ENCODE measurements at regions not wholly inside any gene's neighbourhood (a gene's known extent, or its start where the extent isn't known, plus 50 kb on each side); places are given as distances from the start of the nearest gene placed in this dataset.

DNA sequence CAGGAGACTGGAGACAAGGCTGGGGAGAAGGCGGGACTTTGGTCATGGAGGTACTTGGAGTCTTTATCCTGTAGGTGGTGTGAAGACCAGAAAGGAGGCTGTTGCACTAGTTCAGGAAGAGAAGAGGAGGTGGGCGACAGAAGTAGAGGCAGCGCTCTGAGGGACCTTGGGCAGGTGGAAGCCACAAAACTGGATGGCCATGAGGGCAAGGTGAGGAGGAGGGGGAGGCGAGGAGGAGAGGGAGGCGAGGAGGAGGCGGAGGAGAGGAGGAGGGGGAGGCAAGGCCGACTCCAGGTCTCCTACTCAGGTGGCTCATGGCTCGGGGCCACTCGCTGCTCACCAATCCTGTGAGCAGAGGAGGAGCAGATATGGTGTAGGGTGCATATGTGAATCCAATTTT lies 125.6 kb downstream of the RPLP1 start:
- no peaks in the 10 kb centered on the region for H3K36me3 ChIP-seq (ENCODE audit: control insufficient read depth in 2 of 2, insufficient read depth in 2 of 2, low read length in 2 of 2)
- no peak overlapping the region for H3K27ac ChIP-seq (ENCODE audit: low read length)
- no peak overlapping the region for H3K4me3 ChIP-seq (ENCODE audit: low read length in 2 of 2)
- no peak overlapping the region for H3K9ac ChIP-seq (ENCODE audit: low read length in 2 of 2)
- no peaks in the 10 kb centered on the region for H3K4me1 ChIP-seq (ENCODE audit: control insufficient read depth, insufficient read depth, low read length)
- peaks cover 6 to 7% of the 10 kb centered on the region in 2 donors for H3K27me3 ChIP-seq (ENCODE audit: control insufficient read depth in 1 of 2, insufficient read depth in 2 of 2, low read length in 2 of 2)
- H3K9me3 ChIP-seq (ENCODE audit: control insufficient read depth in 2 of 2, low read length in 2 of 2), result no peaks in the 10 kb centered on the region

DNA sequence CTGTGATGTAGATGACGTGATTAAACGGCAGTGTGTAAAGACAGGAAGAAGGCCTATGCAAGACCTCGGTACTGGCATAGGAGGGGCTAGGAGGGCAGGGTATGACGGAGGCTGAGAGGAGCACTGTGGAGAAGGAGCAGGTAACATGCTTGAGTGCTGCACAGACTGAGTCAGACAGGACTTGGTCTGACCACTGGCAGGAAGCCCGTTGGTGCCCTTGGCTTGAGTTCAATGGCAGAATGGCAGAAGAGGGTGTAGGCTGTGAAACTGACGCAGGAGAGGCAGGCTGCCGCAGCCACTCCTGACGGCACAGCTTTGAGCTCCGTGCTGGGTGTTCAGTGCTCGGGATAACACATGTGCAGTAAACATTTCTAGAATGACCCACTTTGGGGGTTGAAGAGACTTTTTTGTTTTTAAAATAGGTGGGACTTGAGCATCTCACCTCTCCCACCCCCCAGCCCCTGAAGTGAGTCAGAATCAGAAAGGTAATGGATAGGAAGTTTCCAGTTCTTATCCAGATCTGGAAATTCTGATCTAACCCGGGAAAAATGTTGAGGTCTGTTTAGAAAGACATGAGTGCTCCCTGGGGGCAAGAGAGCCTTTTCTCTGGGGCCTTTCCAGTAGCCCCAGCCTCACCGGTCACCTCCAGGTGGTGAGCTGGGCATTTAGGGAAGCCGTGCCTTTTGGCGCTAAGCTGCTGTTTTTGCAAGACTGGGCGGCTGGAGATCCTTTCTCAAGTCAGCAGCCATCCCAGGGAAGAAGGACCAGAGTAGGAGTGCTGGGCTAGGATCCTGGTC lies 126.4 kb downstream of the RPLP1 start:
- Histone ChIP-seq H3K27me3 (ENCODE audit: control insufficient read depth in 1 of 2, insufficient read depth in 2 of 2, low read length in 2 of 2) (peaks cover 6% of the 10 kb centered on the region in 2 donors), H3K36me3 (ENCODE audit: control insufficient read depth in 2 of 2, insufficient read depth in 2 of 2, low read length in 2 of 2) (no peaks in the 10 kb centered on the region), H3K4me1 (ENCODE audit: control insufficient read depth, insufficient read depth, low read length) (no peaks in the 10 kb centered on the region), H3K9me3 (ENCODE audit: control insufficient read depth in 2 of 2, low read length in 2 of 2) (no peaks in the 10 kb centered on the region), H3K4me3 (ENCODE audit: low read length in 2 of 2) (no peak overlapping the region), H3K27ac (ENCODE audit: low read length) (no peak overlapping the region), H3K9ac (ENCODE audit: low read length in 2 of 2) (no peak overlapping the region)

DNA sequence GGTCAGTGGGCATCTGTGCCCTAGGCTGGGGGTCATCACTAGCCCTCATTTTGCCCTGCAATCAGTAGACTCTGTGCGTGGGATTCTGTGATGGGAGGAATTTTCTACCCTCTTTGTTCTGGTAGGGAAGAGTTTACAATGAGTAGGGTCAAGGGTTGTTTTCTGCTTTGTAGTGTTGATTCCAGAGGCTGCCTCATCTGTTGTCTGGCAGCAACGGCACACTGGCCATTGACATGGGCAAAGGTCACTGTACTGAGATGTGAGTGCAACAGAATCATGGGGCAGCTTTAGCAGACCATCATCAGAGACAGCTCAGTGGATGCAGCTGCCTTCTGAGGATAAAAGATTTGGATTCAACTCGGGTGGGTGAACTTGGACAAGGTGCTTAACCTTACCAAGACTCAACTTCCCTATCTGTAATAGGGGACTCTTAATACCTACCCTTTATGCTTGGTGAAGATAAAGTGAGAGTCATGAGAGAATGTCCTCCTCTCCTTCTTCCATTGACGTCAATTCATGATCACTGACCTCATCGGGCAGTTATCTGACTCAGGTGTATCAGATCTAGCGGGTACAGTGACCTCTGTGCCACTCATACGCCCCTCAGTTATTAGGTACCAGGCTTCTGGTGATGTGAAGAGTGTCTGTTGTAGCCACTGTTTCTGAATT lies 127.5 kb downstream of the RPLP1 start:
- H3K27me3 ChIP-seq (ENCODE audit: control insufficient read depth in 1 of 2, insufficient read depth in 2 of 2, low read length in 2 of 2), result peaks cover 6% of the 10 kb centered on the region in 2 donors
- H3K4me1 ChIP-seq (ENCODE audit: control insufficient read depth, insufficient read depth, low read length), result no peaks in the 10 kb centered on the region
- no peak overlapping the region for H3K27ac ChIP-seq (ENCODE audit: low read length)
- no peaks in the 10 kb centered on the region for H3K9me3 ChIP-seq (ENCODE audit: control insufficient read depth in 2 of 2, low read length in 2 of 2)
- H3K36me3 ChIP-seq (ENCODE audit: control insufficient read depth in 2 of 2, insufficient read depth in 2 of 2, low read length in 2 of 2), result no peaks in the 10 kb centered on the region
- H3K4me3 ChIP-seq (ENCODE audit: low read length in 2 of 2), result no peak overlapping the region
- H3K9ac ChIP-seq (ENCODE audit: low read length in 2 of 2), result no peak overlapping the region

DNA sequence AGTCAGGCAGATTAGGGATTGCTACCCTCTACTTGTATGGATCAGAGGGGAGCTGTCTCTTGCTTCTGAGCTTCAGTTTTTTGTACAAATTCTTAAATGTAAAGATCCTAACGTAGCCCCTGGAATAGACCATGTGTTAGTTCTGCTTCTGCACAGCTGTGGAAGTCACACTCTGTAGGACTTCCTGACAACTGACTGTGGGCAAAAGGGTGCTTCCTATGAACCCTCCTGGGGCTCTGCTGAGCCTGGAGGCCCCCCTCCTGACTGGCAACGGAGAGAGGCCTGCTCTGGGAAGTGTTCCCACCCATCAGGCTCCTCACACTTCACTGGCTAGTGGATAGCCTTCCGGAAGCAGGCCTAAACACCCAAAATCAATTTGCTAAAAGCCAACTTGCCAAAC lies 131.0 kb downstream of the RPLP1 start:
- Histone ChIP-seq H3K36me3 (ENCODE audit: control insufficient read depth in 2 of 2, insufficient read depth in 2 of 2, low read length in 2 of 2) (no peaks in the 10 kb centered on the region), H3K4me3 (ENCODE audit: low read length in 2 of 2) (no peak overlapping the region), H3K4me1 (ENCODE audit: control insufficient read depth, insufficient read depth, low read length) (no peaks in the 10 kb centered on the region), H3K9me3 (ENCODE audit: control insufficient read depth in 2 of 2, low read length in 2 of 2) (peaks cover 0 to 3% of the 10 kb centered on the region in 2 donors), H3K9ac (ENCODE audit: low read length in 2 of 2) (no peak overlapping the region), H3K27ac (ENCODE audit: low read length) (no peak overlapping the region), H3K27me3 (ENCODE audit: control insufficient read depth in 1 of 2, insufficient read depth in 2 of 2, low read length in 2 of 2) (peaks cover 0 to 4% of the 10 kb centered on the region in 2 donors)

DNA sequence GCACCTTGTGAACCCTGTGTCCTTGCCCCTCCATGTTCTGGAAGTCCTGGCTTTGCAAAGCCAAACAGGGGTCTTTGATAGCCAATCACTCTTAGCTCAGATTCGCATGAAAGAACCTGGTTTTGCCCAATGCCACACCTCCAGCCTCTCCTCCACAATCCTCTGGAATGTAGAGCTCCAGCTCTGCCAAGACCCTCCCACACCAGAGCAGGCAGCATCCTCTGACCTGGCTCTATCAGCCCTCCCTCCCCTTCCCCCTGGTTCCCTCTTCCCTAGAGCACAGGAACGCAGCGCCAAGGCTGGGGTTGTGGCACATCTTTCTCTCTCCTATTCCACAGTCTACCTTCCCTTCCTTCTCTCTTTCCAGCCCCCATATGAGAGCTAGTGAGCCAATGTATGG lies 133.3 kb downstream of the RPLP1 start:
- Histone ChIP-seq H3K4me1 (ENCODE audit: control insufficient read depth, insufficient read depth, low read length) (no peaks in the 10 kb centered on the region), H3K4me3 (ENCODE audit: low read length in 2 of 2) (no peak overlapping the region), H3K9ac (ENCODE audit: low read length in 2 of 2) (no peak overlapping the region), H3K27me3 (ENCODE audit: control insufficient read depth in 1 of 2, insufficient read depth in 2 of 2, low read length in 2 of 2) (peaks cover 0 to 5% of the 10 kb centered on the region in 2 donors), H3K36me3 (ENCODE audit: control insufficient read depth in 2 of 2, insufficient read depth in 2 of 2, low read length in 2 of 2) (no peaks in the 10 kb centered on the region), H3K27ac (ENCODE audit: low read length) (no peak overlapping the region), H3K9me3 (ENCODE audit: control insufficient read depth in 2 of 2, low read length in 2 of 2) (peaks cover 0 to 3% of the 10 kb centered on the region in 2 donors)

DNA sequence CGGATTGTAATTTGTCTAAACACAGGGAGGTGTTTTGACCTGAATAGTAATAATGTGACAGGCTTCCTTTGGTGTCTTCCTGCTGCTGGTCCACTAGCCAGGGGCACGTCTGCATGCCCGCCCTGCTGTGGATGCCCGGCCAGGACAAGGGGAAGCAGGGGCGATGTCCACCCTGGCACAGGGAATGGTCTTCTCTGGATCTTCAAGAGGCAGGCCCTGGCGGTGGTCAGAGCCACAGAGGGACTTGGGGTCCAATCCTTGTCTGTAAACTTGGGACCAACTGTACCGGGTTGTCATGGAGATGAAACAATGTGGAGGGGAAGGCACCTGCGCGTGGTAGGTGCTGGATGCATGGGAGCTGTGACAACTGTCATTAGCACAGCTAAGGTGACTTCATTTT lies 134.1 kb downstream of the RPLP1 start:
- H3K27ac ChIP-seq (ENCODE audit: low read length), result no peak overlapping the region
- H3K36me3 ChIP-seq (ENCODE audit: control insufficient read depth in 2 of 2, insufficient read depth in 2 of 2, low read length in 2 of 2), result no peaks in the 10 kb centered on the region
- peaks cover 0 to 2% of the 10 kb centered on the region in 2 donors for H3K27me3 ChIP-seq (ENCODE audit: control insufficient read depth in 1 of 2, insufficient read depth in 2 of 2, low read length in 2 of 2)
- no peak overlapping the region for H3K9ac ChIP-seq (ENCODE audit: low read length in 2 of 2)
- H3K4me3 ChIP-seq (ENCODE audit: low read length in 2 of 2), result no peak overlapping the region
- no peaks in the 10 kb centered on the region for H3K4me1 ChIP-seq (ENCODE audit: control insufficient read depth, insufficient read depth, low read length)
- H3K9me3 ChIP-seq (ENCODE audit: control insufficient read depth in 2 of 2, low read length in 2 of 2), result peaks cover 0 to 3% of the 10 kb centered on the region in 2 donors

DNA sequence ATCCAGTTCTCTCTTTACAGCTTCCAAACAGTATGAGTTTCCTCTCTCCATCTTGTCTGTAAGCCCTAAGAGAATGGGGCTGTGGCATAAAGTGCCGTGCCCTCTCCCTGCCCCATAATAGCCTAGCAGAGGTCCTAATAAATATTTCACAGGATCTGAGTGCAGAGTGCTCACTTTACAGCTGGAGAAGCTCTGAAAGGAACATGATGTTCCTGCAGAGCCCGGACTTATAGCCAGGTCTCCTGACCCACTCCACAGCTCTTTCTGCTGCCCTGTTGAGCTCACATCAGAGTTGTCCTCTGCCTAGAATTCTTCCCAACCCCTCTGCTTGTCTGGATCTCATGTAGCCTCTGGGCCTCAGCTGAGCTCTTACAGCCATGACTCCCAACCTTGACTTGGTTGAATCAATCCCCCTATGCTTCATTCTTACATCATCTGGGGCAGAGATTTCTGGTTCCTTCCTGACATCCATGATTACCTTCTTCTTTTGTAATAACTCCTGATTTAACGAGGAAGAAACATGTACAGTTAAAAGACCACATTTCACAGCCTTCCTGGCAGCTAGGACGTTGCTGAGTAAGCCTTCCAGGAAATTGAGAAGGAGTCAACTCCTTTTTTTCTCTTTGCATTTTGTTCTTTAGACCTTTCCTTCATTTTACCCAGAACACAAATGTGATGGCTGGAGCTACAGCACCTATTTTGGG lies 135.3 kb downstream of the RPLP1 start:
- Histone ChIP-seq H3K27ac (ENCODE audit: low read length) (no peak overlapping the region), H3K9me3 (ENCODE audit: control insufficient read depth in 2 of 2, low read length in 2 of 2) (peaks cover 0 to 3% of the 10 kb centered on the region in 2 donors), H3K4me1 (ENCODE audit: control insufficient read depth, insufficient read depth, low read length) (no peaks in the 10 kb centered on the region), H3K4me3 (ENCODE audit: low read length in 2 of 2) (no peak overlapping the region), H3K9ac (ENCODE audit: low read length in 2 of 2) (no peak overlapping the region), H3K27me3 (ENCODE audit: control insufficient read depth in 1 of 2, insufficient read depth in 2 of 2, low read length in 2 of 2) (peaks cover 0 to 2% of the 10 kb centered on the region in 2 donors), H3K36me3 (ENCODE audit: control insufficient read depth in 2 of 2, insufficient read depth in 2 of 2, low read length in 2 of 2) (no peaks in the 10 kb centered on the region)

DNA sequence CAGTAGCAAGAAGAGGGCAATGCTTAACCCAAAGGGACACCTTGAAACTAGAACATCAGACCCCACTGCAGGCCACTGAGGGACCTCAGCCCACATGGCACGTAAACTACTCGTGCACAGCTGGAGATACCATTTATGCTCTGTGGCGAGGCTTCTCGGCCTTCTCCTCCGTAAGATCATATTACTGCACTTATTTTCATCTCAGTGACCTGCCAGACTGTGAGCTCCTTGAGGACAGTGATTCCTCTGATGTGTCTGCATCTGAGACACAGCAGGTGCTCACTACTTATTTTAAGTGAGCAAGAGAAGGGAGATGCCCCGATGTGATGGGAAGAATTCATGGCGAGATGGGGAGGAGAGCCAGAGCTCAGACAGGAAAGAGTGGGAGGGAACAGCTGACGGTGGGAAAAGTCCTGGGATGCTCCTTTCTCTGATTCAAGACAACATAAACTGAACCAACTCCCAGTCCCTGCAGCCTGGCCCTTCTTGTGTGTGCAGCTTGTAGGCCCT lies 137.6 kb downstream of the RPLP1 start:
- Histone ChIP-seq H3K4me1 (ENCODE audit: control insufficient read depth, insufficient read depth, low read length) (peaks cover 18% of the 10 kb centered on the region), H3K36me3 (ENCODE audit: control insufficient read depth in 2 of 2, insufficient read depth in 2 of 2, low read length in 2 of 2) (no peaks in the 10 kb centered on the region), H3K27me3 (ENCODE audit: control insufficient read depth in 1 of 2, insufficient read depth in 2 of 2, low read length in 2 of 2) (peaks cover 0 to 2% of the 10 kb centered on the region in 2 donors), H3K9ac (ENCODE audit: low read length in 2 of 2) (no peak overlapping the region), H3K27ac (ENCODE audit: low read length) (no peak overlapping the region), H3K9me3 (ENCODE audit: control insufficient read depth in 2 of 2, low read length in 2 of 2) (peaks cover 0 to 3% of the 10 kb centered on the region in 2 donors), H3K4me3 (ENCODE audit: low read length in 2 of 2) (no peak overlapping the region)

DNA sequence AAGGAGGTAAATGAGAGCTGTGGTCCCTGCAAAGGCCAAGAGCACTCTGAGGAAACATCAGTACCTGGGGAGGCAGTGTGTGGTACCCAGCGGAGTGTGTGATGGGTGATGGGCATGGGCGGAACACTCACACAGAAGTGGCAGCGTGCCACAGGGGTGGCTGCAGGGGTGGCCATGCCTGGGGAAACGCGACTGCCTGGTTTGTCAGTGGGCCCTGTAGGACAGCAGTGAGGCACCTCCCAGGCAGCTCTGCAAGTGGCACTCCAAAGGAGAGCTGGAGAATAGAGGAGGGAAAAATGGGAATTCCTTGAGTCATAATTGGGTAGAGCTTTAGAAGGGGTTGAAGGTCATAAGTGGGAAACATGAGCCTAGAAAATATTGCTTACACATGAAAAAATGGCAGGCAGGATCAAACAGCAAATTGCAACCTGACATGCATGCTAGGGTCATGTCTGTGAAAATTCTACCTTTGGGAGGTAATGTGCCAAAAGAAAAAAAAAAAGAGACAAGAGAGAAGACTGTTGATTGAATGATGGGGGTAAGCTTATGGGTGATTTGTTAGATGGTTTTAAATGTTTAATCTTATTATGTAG lies 138.4 kb downstream of the RPLP1 start:
- Histone ChIP-seq H3K4me3 (ENCODE audit: low read length in 2 of 2) (no peak overlapping the region), H3K27me3 (ENCODE audit: control insufficient read depth in 1 of 2, insufficient read depth in 2 of 2, low read length in 2 of 2) (peaks cover 0 to 2% of the 10 kb centered on the region in 2 donors), H3K9ac (ENCODE audit: low read length in 2 of 2) (no peak overlapping the region), H3K27ac (ENCODE audit: low read length) (no peak overlapping the region), H3K36me3 (ENCODE audit: control insufficient read depth in 2 of 2, insufficient read depth in 2 of 2, low read length in 2 of 2) (no peaks in the 10 kb centered on the region), H3K4me1 (ENCODE audit: control insufficient read depth, insufficient read depth, low read length) (peaks cover 26% of the 10 kb centered on the region), H3K9me3 (ENCODE audit: control insufficient read depth in 2 of 2, low read length in 2 of 2) (peaks cover 0 to 3% of the 10 kb centered on the region in 2 donors)

DNA sequence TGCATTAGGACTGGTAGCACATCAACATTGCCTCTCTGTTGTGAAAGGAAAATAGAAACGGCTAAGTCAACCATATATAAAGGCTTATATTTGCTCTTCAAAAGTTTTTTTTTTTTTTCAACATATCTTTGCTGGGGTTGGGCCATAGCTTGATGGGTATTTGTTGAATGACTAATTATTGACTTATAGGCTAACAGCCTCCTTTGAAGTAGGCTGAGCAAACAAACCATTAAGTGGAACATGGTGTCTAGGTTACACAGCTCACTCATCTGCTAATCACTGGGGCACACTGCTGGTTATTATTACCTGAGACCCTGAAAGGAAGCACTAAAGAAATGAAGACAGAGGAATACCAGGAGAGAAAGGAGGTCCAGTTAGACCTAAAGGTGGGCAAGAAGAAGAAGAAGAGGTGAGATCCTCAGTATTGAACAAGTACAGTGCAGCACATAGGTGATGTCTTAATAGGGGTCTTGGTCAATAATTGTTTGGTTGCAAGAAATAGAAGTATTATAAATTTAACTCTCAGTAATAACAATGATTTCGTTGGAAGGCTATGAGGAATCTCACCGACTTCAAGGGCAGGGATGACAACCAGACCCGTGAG lies 139.4 kb downstream of the RPLP1 start:
- Histone ChIP-seq H3K36me3 (ENCODE audit: control insufficient read depth in 2 of 2, insufficient read depth in 2 of 2, low read length in 2 of 2) (no peaks in the 10 kb centered on the region), H3K9me3 (ENCODE audit: control insufficient read depth in 2 of 2, low read length in 2 of 2) (peaks cover 0 to 3% of the 10 kb centered on the region in 2 donors), H3K27ac (ENCODE audit: low read length) (no peak overlapping the region), H3K4me1 (ENCODE audit: control insufficient read depth, insufficient read depth, low read length) (peaks cover 30% of the 10 kb centered on the region), H3K4me3 (ENCODE audit: low read length in 2 of 2) (no peak overlapping the region), H3K27me3 (ENCODE audit: control insufficient read depth in 1 of 2, insufficient read depth in 2 of 2, low read length in 2 of 2) (peaks cover 0 to 2% of the 10 kb centered on the region in 2 donors), H3K9ac (ENCODE audit: low read length in 2 of 2) (no peak overlapping the region)

Measured in stomach smooth muscle (tissue), 2 donors.